ENCODE measurements at regions not wholly inside any gene's neighbourhood (a gene's known extent, or its start where the extent isn't known, plus 50 kb on each side); places are given as distances from the start of the nearest gene placed in this dataset.
"Not testable (repeated sequence)": the region's sequence is repeated elsewhere in the genome, so short reads cannot be mapped to it uniquely, and the experiment has no call there.

DNA sequence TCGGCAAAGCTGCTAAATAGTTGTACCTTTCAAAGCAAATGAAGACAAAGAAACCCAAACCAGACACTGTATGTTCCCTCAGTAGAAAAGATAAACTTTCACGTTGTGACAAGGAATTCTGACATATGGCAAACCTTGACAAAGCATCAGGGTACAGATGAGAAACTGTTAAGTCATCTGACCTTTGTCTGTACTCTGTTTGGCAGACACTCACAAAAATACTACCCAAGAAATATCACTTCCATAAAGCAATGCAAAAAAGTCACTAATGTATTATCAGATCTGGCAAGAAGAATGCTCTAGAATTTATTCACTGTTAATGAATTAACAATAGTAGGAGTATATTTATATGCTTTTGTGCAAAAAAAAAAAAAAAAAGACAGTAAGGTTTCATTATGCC, 843.7 kb downstream of the DIAPH3 start (continued):
- TF ChIP-seq ZNF425 (CRISPR knock-in tag; conservative IDR thresholded peaks at IDR 0.05): no peak
- no peak for TF ChIP-seq MYBL2 (CRISPR knock-in tag; IDR thresholded peaks at IDR 0.05)
- no peak for TF ChIP-seq MXD4 (CRISPR knock-in tag; IDR thresholded peaks at IDR 0.05; ENCODE audit: borderline replicate concordance)
- no peak for TF ChIP-seq RORB (CRISPR knock-in tag; IDR thresholded peaks at IDR 0.05)
- TF ChIP-seq NR2C2 (CRISPR knock-in tag; IDR thresholded peaks at IDR 0.05): no peak
- no peak for TF ChIP-seq E2F4 (CRISPR knock-in tag; IDR thresholded peaks at IDR 0.05; ENCODE audit: borderline replicate concordance, low read depth)
- no peak for TF ChIP-seq ZNF416 (CRISPR knock-in tag; IDR thresholded peaks at IDR 0.05)

- H3K36me3 Mint-ChIP-seq; H3K27ac Mint-ChIP-seq; ATAC-seq; CTCF ChIA-PET; POLR2A ChIA-PET; H3K27me3 Mint-ChIP-seq (ENCODE audit: low read depth); H3K9me3 Mint-ChIP-seq; H3K4me3 Mint-ChIP-seq; H3K4me1 Mint-ChIP-seq; DNase-seq (ENCODE audit: low spot score): not testable (repeated sequence)
These were observed 839.3 kb downstream of the DIAPH3 start for GRCh38 chr13:59324401-59324800.

DNA sequence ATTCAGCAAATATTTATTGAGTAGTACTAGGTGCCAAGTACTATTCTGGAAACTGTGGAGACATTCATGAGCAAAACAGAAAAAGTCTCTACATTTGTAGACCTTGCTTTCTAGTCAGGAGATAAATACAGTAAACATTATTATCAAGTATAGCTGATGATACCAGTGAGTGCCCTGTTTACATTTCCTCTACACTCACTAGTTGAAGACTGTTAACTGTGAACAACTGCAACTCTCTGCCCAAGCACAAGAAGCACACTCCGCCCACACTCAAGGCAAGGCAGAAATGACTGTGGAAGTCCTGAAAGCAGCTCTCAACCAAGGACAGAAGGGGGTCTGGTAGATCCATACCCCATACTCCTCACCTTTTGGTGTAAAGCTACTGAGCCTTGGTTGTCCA, 837.0 kb downstream of the DIAPH3 start:
- ATAC-seq (no peak), DNase-seq (ENCODE audit: low spot score) (no peak)
- no peaks in the 10 kb centered on the region for H3K4me1 Mint-ChIP-seq
- H3K4me3 Mint-ChIP-seq: no peak overlapping the region
- no peak overlapping the region for H3K27ac Mint-ChIP-seq
- ChIA-PET POLR2A (no interaction called here), CTCF (interaction anchor here (1.3 kb wide), 1 partner anchor 8 kb away, joined by 8 read pairs; no protein-coding TSS in a partner anchor)
- H3K9me3 Mint-ChIP-seq: 0 out of 2 replicates have a peak, but pooled peaks cover 3% of the 10 kb centered on the region
- H3K36me3 Mint-ChIP-seq: no peaks in the 10 kb centered on the region
- no peaks in the 10 kb centered on the region for H3K27me3 Mint-ChIP-seq (ENCODE audit: low read depth)
- TF ChIP-seq ZNF671 (CRISPR knock-in tag; IDR thresholded peaks at IDR 0.05) (no peak), ZBTB21 (CRISPR knock-in tag; IDR thresholded peaks at IDR 0.05; ENCODE audit: borderline replicate concordance) (no peak), EMX1 (CRISPR knock-in tag; IDR thresholded peaks at IDR 0.05) (no peak), AFF4 (CRISPR knock-in tag; IDR thresholded peaks at IDR 0.05; ENCODE audit: borderline replicate concordance) (no peak), CREB1 (CRISPR knock-in tag; IDR thresholded peaks at IDR 0.05) (no peak), FOXP1 (CRISPR knock-in tag; IDR thresholded peaks at IDR 0.05; ENCODE audit: borderline replicate concordance) (no peak), ZNF317 (CRISPR knock-in tag; IDR thresholded peaks at IDR 0.05; ENCODE audit: borderline replicate concordance, low read depth) (no peak), PREB (CRISPR knock-in tag; IDR thresholded peaks at IDR 0.05; ENCODE audit: borderline replicate concordance) (no peak), SMAD3 (CRISPR knock-in tag; IDR thresholded peaks at IDR 0.05; ENCODE audit: borderline replicate concordance) (no peak), OVOL2 (CRISPR knock-in tag; IDR thresholded peaks at IDR 0.05; ENCODE audit: borderline replicate concordance) (no peak), ZNF121 (CRISPR knock-in tag; IDR thresholded peaks at IDR 0.05) (no peak)
- TF ChIP-seq, protein P1, sequence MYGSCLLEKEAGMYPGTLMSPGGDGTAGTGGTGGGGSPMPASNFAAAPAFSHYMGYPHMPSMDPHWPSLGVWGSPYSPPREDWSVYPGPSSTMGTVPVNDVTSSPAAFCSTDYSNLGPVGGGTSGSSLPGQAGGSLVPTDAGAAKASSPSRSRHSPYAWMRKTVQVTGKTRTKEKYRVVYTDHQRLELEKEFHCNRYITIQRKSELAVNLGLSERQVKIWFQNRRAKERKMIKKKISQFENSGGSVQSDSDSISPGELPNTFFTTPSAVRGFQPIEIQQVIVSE (CRISPR knock-in tag; IDR thresholded peaks at IDR 0.05; ENCODE audit: borderline replicate concordance): no peak
- TF ChIP-seq, protein P2, sequence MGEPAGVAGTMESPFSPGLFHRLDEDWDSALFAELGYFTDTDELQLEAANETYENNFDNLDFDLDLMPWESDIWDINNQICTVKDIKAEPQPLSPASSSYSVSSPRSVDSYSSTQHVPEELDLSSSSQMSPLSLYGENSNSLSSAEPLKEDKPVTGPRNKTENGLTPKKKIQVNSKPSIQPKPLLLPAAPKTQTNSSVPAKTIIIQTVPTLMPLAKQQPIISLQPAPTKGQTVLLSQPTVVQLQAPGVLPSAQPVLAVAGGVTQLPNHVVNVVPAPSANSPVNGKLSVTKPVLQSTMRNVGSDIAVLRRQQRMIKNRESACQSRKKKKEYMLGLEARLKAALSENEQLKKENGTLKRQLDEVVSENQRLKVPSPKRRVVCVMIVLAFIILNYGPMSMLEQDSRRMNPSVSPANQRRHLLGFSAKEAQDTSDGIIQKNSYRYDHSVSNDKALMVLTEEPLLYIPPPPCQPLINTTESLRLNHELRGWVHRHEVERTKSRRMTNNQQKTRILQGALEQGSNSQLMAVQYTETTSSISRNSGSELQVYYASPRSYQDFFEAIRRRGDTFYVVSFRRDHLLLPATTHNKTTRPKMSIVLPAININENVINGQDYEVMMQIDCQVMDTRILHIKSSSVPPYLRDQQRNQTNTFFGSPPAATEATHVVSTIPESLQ (CRISPR knock-in tag; IDR thresholded peaks at IDR 0.05): no peak

Data from WTC11 (cell line).